GM21825 (cell line): ENCODE measurements at regions not wholly inside any gene's neighbourhood (a gene's known extent, or its start where the extent isn't known, plus 50 kb on each side); places are given as distances from the start of the nearest gene placed in this dataset.
"Not testable (repeated sequence)": the region's sequence is repeated elsewhere in the genome, so short reads cannot be mapped to it uniquely, and the experiment has no call there.

Experiments
- ATAC-seq: cut with Tn5 transposase; IDR thresholded peaks from one replicate; pipeline ENCODE4 v1.9.1; 2021; ENCODE audit warnings: mild to moderate bottlenecking, moderate library complexity; ENCODE audit not compliant: unreplicated experiment

GRCh38 chr9:12195456-12195855, 497.7 kb upstream of the TYRP1 start:
- ATAC-seq: no peak

- no peak for ATAC-seq
Observed at GRCh38 chr9:12204512-12204911, 488.7 kb upstream of the TYRP1 start.

GRCh38 chr9:12212860-12213259, 480.3 kb upstream of the TYRP1 start:
- no peak for ATAC-seq

DNA sequence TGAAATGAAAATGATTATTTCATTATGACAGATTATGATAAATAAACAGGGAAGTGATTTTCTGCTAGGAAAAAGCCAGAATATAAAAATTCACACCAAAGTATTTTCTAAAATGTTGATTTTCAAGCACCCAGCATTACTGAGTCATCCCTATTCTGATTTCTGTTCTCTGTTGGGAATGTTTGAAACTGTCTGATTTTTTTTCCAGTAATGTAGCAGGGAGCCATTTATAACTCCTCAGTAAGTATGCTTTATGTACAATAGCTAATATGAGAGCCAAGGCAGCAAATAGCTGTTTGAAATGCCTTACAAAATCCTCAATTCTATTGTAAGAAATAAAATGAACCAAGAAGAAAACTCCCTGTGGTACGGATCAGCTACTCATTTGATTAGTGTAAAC, 471.7 kb upstream of the TYRP1 start:
- ATAC-seq: no peak

DNA sequence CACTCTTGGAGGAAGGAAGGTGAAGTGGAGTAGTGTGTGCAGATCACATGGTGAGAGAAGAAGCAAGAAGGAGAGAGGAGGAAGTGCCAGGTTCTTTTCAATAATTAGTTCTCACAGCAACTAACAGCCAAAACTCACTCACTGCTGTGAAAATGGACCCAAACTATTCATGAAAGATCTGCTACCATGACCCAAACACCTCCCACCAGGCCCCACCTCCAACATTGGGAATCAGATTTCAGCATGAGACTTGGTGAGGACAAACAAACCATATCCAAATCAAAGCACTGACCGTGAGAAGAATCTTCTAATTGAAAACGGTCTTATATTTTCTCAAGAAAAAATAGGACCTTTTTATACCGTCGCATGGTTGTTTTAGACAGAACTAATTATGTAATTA, 468.7 kb upstream of the TYRP1 start:
- ATAC-seq: no peak

- no peak for ATAC-seq
Observed at GRCh38 chr9:12230708-12231107, 462.5 kb upstream of the TYRP1 start.

DNA sequence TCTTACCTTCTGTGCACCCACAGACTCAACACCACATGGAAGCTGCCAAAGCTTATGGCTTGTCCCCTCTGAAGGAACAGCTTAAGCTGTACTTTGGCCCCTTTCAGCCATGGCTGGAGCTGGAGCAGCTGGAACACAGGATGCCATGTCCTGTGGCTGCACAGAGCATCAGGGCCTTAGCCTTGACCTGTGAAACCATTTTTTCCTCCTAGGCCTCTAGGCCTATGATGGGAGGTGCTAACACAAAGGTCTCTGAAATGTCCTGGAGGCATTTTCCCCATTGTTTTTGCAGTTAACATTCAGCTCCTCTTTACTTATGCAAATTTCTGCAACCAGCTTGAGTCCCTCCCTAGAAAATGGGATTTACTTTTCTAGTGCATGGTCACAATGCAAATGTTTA, 461.4 kb upstream of the TYRP1 start:
- ATAC-seq: no peak

DNA sequence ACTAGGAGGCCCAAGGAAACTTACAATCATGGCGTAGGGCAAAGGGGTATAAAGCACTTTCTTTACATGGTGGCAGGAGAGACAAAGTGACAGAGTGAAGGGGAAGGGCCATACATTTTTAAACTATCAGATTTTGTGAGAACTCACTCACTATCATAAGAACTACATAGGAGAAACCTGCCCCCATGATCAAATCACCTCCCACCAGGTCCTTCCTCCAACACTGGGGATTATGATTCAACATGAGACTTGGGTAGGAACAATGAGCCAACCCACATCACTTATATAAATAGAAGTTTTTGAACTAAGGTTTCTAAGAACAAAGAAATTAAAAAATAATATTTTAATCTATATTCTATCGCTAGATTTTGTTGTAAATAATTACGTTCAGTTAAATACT, 460.3 kb upstream of the TYRP1 start:
- ATAC-seq: no peak

- ATAC-seq: no peak
Observed at GRCh38 chr9:12253941-12254340, 439.2 kb upstream of the TYRP1 start.

- ATAC-seq: no peak
Observed at GRCh38 chr9:12266758-12267157, 426.4 kb upstream of the TYRP1 start.

DNA sequence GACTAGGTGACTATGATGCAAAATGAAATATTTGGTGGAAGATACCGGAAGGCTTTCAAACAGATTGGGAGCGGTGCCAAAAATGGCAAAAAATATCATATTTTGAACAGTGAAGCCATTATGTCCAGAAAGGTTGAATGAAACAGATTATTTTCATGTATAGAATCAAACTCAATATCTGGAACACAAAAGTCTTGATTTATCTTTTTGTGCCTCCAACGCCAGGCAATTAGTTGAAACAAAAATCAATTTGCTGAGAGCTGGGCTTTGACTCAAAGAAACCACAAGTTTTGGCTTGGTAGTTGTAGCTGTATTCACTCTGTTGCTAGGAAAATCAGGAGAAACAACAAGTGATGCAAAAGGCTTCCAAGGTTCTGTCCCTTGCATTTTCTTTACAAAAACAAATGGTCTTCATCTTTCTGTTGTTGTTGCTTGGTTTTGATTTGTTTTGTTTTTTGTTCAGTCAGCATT, 421.7 kb upstream of the TYRP1 start:
- ATAC-seq: no peak

- ATAC-seq: no peak
Observed at GRCh38 chr9:12272471-12273120, 420.6 kb upstream of the TYRP1 start.

- no peak for ATAC-seq
Observed at GRCh38 chr9:12274577-12274976, 418.6 kb upstream of the TYRP1 start.

GRCh38 chr9:12276505-12276904, 416.7 kb upstream of the TYRP1 start:
- ATAC-seq: no peak

- no peak for ATAC-seq
Observed at GRCh38 chr9:12289711-12290110, 403.5 kb upstream of the TYRP1 start.

- no peak for ATAC-seq
Observed at GRCh38 chr9:12290166-12290869, 402.9 kb upstream of the TYRP1 start.

DNA sequence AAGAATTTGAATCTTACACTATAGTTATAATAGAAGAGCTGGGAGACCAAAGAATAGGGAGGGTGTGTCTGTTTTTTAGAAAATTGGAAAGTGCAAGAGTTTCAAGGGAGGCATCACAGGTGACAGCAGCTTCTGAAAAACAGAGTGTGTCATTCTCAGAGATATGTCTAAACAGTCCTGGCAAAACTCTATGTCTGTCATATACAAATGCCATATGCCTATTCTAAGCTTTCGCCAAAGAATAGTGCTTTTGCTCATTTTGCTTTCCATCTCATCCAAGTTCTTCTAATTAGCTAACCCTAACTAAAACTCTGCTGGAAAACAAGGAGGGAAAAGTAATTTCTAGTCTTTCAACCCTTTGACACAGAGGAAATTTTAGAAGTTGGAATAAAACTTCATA, 388.0 kb upstream of the TYRP1 start:
- ATAC-seq: no peak

DNA sequence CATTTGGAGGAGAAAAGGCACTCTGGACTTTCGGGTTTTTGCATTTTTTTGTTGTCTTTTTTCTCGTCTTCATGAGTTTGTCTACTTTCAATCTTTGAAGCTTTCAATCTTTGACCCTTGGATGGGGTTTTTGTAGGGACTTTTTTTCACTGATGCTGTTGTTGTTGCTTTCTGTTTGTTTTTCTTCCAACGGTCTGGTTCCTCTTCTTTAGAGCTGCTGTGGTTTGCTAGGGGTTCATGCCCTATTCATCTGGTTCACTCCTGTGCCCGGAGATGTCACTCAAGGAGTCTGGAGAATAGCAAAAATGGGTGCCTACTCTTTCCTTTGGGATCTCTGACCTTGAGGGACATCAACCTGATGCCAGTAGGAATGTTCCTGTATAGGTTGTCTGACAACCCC, 378.6 kb upstream of the TYRP1 start:
- no peak for ATAC-seq

GRCh38 chr9:12318732-12319685, 374.2 kb upstream of the TYRP1 start:
- ATAC-seq: no peak

DNA sequence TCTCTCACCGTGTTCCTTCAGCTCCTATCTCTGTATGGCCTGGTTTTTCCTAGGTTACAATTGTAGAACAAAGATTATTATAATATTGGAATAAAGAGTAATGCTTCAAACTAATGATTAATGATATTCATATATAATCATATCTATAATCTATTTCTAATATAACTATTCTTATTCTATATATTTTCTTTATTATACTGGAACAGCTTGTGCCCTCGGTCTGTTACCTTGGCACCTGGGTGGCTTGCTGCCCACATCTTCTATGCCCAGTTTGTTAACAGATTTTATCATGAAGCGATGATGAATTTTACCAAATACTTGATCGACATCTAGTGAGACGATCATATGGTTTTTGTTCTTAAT, 363.6 kb upstream of the TYRP1 start:
- no peak for ATAC-seq

- not testable (repeated sequence) for ATAC-seq
Observed at GRCh38 chr9:12333966-12334365, 359.2 kb upstream of the TYRP1 start.

DNA sequence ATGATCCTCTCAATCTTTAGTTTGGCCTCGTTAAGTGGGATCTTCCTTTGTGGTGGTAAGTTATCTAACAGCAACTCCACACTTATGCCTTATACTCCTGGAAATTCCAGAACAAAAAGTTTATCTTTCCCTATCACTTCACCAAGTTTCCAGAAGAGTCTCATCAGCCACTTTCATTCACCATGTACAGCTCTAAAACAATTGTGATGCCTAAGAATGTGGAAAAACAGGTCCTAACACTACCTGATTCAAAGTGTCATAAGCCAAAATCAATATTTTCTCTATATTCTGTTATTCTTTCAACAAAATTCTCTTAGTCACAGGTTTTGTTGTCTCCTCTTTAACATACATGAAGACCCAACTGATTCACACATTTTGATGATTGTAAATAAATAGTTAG, 342.4 kb upstream of the TYRP1 start:
- ATAC-seq: no peak
